Psoas muscle (tissue), 7 donors: ENCODE measurements at regions not wholly inside any gene's neighbourhood (a gene's known extent, or its start where the extent isn't known, plus 50 kb on each side); places are given as distances from the start of the nearest gene placed in this dataset.

ENCODE experiments used
- ATAC-seq, 4 donors: fragments of 200-7000 bp; cut with Tn5 transposase; one replicate each; pipeline ENCODE4 v1.9.1; 2020; ENCODE audit warnings: moderate library complexity in 3 of 4, mild to moderate bottlenecking in 2 of 4
- DNase-seq, 2 donors: peaks; one replicate each; pipeline ENCODE4 v3.0.0-alpha.2; 2020
- H3K27ac ChIP-seq: fragments of 200-600 bp; one replicate; pipeline ENCODE4 v1.8.0; 2022
- H3K27me3 ChIP-seq, 3 donors: fragments of 200-600 bp in 1 of 3; one replicate each; pipeline versions ENCODE4 v1.6.1 to v1.8.0; 2013 to 2022; ENCODE audit warnings: low read length in 2 of 3, mild to moderate bottlenecking in 2 of 3, moderate library complexity in 1 of 3; ENCODE audit not compliant: insufficient read depth in 3 of 3
- H3K36me3 ChIP-seq, 2 donors: fragments of 200-600 bp in 1 of 2; one replicate each; pipeline versions ENCODE4 v1.6.1 to v1.8.0; 2013 to 2022; ENCODE audit warnings: low read depth in 1 of 2, mild to moderate bottlenecking in 1 of 2, moderate library complexity in 1 of 2; ENCODE audit not compliant: insufficient read depth in 1 of 2
- H3K4me1 ChIP-seq: fragments of 200-600 bp; one replicate; pipeline ENCODE4 v1.8.0; 2022
- H3K4me3 ChIP-seq: fragments of 200-600 bp; one replicate; pipeline ENCODE4 v1.8.0; 2022; ENCODE audit warnings: mild to moderate bottlenecking
- H3K9me3 ChIP-seq: fragments of 200-600 bp; one replicate; pipeline ENCODE4 v1.8.0; 2022
- WGBS, 3 donors: extraction: QIAGEN DNeasy Blood & Tissue Kit; methylation state at CpG; one replicate each; pipeline versions ENCODE4 v1.1.6 to v1.1.7; 2013; 5-methylcytosine and 5-hydroxymethylcytosine counted together
- intact Hi-C, 2 donors: fragments of 100-400 bp; cut with DNase I; formaldehyde crosslinking; loops; one replicate each; pipeline versions ENCODE4 v1.11.0 to v1.14.2; 2022
- TF ChIP-seq, protein P1 (sequence below): fragments of 200-600 bp; IDR thresholded peaks from one replicate; pipeline ENCODE4 v1.8.0; 2022; ENCODE audit warnings: antibody characterized with exemption
- donor health status: healthy with polysubstance abuse.
- donor health status: DM: no; HTN: no; CAD: no; lungs with moderate emphysema.
- donor health status: Bipolar disorder and iron deficiency.
- donor health status: healthy.
- donor health status: DM: yes; HTN: yes; CAD: no.
- donor health status: DM: no; HTN: no; CAD: no.
- donor health status: DM: yes; HTN: yes; CAD: no.

- no peaks in the 10 kb centered on the region for H3K4me1 ChIP-seq
- ATAC-seq (no peak), DNase-seq (no peak)
- no peak overlapping the region for H3K4me3 ChIP-seq
- WGBS, 3 donors: 45 to 57% (median 54%) methylated on average over 6 of the region's 6 CpGs
- TF ChIP-seq, protein P1, sequence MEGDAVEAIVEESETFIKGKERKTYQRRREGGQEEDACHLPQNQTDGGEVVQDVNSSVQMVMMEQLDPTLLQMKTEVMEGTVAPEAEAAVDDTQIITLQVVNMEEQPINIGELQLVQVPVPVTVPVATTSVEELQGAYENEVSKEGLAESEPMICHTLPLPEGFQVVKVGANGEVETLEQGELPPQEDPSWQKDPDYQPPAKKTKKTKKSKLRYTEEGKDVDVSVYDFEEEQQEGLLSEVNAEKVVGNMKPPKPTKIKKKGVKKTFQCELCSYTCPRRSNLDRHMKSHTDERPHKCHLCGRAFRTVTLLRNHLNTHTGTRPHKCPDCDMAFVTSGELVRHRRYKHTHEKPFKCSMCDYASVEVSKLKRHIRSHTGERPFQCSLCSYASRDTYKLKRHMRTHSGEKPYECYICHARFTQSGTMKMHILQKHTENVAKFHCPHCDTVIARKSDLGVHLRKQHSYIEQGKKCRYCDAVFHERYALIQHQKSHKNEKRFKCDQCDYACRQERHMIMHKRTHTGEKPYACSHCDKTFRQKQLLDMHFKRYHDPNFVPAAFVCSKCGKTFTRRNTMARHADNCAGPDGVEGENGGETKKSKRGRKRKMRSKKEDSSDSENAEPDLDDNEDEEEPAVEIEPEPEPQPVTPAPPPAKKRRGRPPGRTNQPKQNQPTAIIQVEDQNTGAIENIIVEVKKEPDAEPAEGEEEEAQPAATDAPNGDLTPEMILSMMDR: no peak
- intact Hi-C loops: no loop called here
- H3K9me3 ChIP-seq: no peaks in the 10 kb centered on the region
- H3K27ac ChIP-seq: no peak overlapping the region
- no peaks in the 10 kb centered on the region for H3K27me3 ChIP-seq
- H3K36me3 ChIP-seq: no peaks in the 10 kb centered on the region
Measured at GRCh38 chr6:84414531-84414930, 187.1 kb upstream of the CEP162 start.

GRCh38 chr6:84411060-84411629, 183.7 kb upstream of the CEP162 start:
- TF ChIP-seq, protein P1: no peak
- DNase-seq (no peak), ATAC-seq (no peak)
- H3K9me3 ChIP-seq: no peaks in the 10 kb centered on the region
- no peaks in the 10 kb centered on the region for H3K4me1 ChIP-seq
- no peak overlapping the region for H3K27ac ChIP-seq
- WGBS, 3 donors: 10 to 20% (median 19%) methylated on average over 1 of the region's 1 CpG
- intact Hi-C loops: no loop called here
- H3K36me3 ChIP-seq: no peaks in the 10 kb centered on the region
- H3K27me3 ChIP-seq: no peaks in the 10 kb centered on the region
- H3K4me3 ChIP-seq: no peak overlapping the region

GRCh38 chr6:84409911-84410310, 182.5 kb upstream of the CEP162 start:
- Histone ChIP-seq H3K27me3 (no peaks in the 10 kb centered on the region), H3K4me3 (no peak overlapping the region), H3K9me3 (no peaks in the 10 kb centered on the region), H3K27ac (no peak overlapping the region), H3K36me3 (no peaks in the 10 kb centered on the region), H3K4me1 (no peaks in the 10 kb centered on the region)
- ATAC-seq: no peak
- intact Hi-C loops: no loop called here
- TF ChIP-seq, protein P1: no peak
- DNase-seq: no peak
- 94 to 98% (median 98%) methylated on average over 1 of the region's 1 CpG for WGBS, 3 donors

GRCh38 chr6:84408028-84408427, 180.6 kb upstream of the CEP162 start:
- TF ChIP-seq, protein P1: no peak
- no peak for ATAC-seq
- intact Hi-C loops: no loop called here
- DNase-seq: no peak
- Histone ChIP-seq H3K27ac (no peak overlapping the region), H3K27me3 (no peaks in the 10 kb centered on the region), H3K4me1 (no peaks in the 10 kb centered on the region), H3K9me3 (no peaks in the 10 kb centered on the region), H3K4me3 (no peak overlapping the region), H3K36me3 (no peaks in the 10 kb centered on the region)
- WGBS, 3 donors: 46 to 53% (median 52%) methylated on average over 4 of the region's 4 CpGs

DNA sequence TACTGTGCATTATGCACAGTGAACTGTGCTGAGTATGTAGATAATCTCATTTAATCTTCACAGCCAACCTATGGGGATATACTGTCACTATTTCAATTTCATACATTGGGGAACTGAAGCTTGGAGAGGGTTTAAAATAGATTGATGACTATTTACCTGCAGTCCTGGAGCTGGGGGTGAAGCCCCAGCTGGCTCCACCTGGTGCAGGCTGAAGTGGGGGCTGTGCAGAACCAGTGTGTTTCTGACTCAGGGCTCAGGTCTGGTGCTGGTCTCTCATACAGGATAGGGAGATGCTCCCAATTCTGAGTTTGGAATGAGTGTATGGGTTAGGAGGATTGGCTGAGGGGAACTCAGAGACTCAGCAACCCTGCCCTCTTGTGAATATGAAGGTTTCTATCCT, 176.1 kb upstream of the CEP162 start:
- H3K27me3 ChIP-seq: no peaks in the 10 kb centered on the region
- H3K36me3 ChIP-seq: no peaks in the 10 kb centered on the region
- no peaks in the 10 kb centered on the region for H3K9me3 ChIP-seq
- H3K4me1 ChIP-seq: no peaks in the 10 kb centered on the region
- intact Hi-C loops: no loop called here
- ATAC-seq: no peak
- TF ChIP-seq, protein P1: no peak
- H3K4me3 ChIP-seq: no peak overlapping the region
- no peak for DNase-seq
- H3K27ac ChIP-seq: no peak overlapping the region
